Natural killer cell treated with Interleukin-12 subunit alpha and Interleukin-12 subunit beta and Interleukin-15 and Interleukin-18, amount 100 ng/mL, for 72 hours (primary cell): ENCODE measurements at regions not wholly inside any gene's neighbourhood (a gene's known extent, or its start where the extent isn't known, plus 50 kb on each side); places are given as distances from the start of the nearest gene placed in this dataset.
"Not testable (repeated sequence)": the region's sequence is repeated elsewhere in the genome, so short reads cannot be mapped to it uniquely, and the experiment has no call there.

Experiments used
- ATAC-seq, 2 donors: fragments of 150-1000 bp; cut with Tn5 transposase in 1 of 2; sonication (Bioruptor Pico), chemical (Tn5 transposase) in 1 of 2; 2 replicates each; pipeline ENCODE4 v1.10.0; 2021
- DNase-seq: peaks from one replicate; pipeline ENCODE4 v3.0.0; 2022; ENCODE audit warnings: low spot score
- H3K27ac Mint-ChIP-seq, 2 donors: 1 replicate in 1 of 2; 2 replicates in 1 of 2; pipeline ENCODE4 v1.8.0; 2022; ENCODE audit warnings: mixed read lengths in 2 of 2, mild to moderate bottlenecking in 1 of 2, moderate library complexity in 1 of 2
- H3K27me3 Mint-ChIP-seq, 2 donors: 1 replicate in 1 of 2; 2 replicates in 1 of 2; pipeline ENCODE4 v1.8.0; 2022; ENCODE audit warnings: mixed read lengths in 2 of 2
- H3K36me3 Mint-ChIP-seq: one replicate; pipeline ENCODE4 v1.8.0; 2022; ENCODE audit warnings: mixed read lengths
- H3K4me1 Mint-ChIP-seq, 2 donors: 1 replicate in 1 of 2; 2 replicates in 1 of 2; pipeline ENCODE4 v1.8.0; 2022; ENCODE audit warnings: low read depth in 2 of 2, mixed read lengths in 2 of 2, mild to moderate bottlenecking in 1 of 2
- H3K4me3 Mint-ChIP-seq: one replicate; pipeline ENCODE4 v1.8.0; 2022; ENCODE audit warnings: mixed read lengths
- H3K9me3 Mint-ChIP-seq: 2 replicates; pipeline ENCODE4 v1.8.0; 2022; ENCODE audit warnings: mixed read lengths

GRCh38 chr7:52189153-52189778 lies 846.2 kb upstream of the POM121L12 start:
- DNase-seq (no peak), ATAC-seq (no peak)
- no peaks in the 10 kb centered on the region for H3K36me3 Mint-ChIP-seq
- H3K27me3 Mint-ChIP-seq = no peaks in the 10 kb centered on the region
- peaks cover 15% of the 10 kb centered on the region for H3K9me3 Mint-ChIP-seq
- no peaks in the 10 kb centered on the region for H3K4me1 Mint-ChIP-seq
- H3K4me3 Mint-ChIP-seq = no peak overlapping the region
- H3K27ac Mint-ChIP-seq = no peak overlapping the region

- peaks cover 23% of the 10 kb centered on the region for H3K9me3 Mint-ChIP-seq
Observed at GRCh38 chr7:52184006-52184703, 851.3 kb upstream of the POM121L12 start.

GRCh38 chr7:52179934-52180333 lies 855.5 kb upstream of the POM121L12 start:
- H3K36me3 Mint-ChIP-seq = no peaks in the 10 kb centered on the region
- DNase-seq = no peak
- H3K27ac Mint-ChIP-seq = no peak overlapping the region
- ATAC-seq = no peak
- no peaks in the 10 kb centered on the region for H3K4me1 Mint-ChIP-seq
- H3K4me3 Mint-ChIP-seq = no peak overlapping the region
- H3K27me3 Mint-ChIP-seq = no peaks in the 10 kb centered on the region
- peaks cover 27% of the 10 kb centered on the region for H3K9me3 Mint-ChIP-seq

More at GRCh38 chr7:52184006-52184703, 851.3 kb upstream of the POM121L12 start:
- Mint-ChIP-seq H3K27me3 (no peaks in the 10 kb centered on the region), H3K27ac (no peak overlapping the region), H3K4me1 (no peaks in the 10 kb centered on the region), H3K4me3 (no peak overlapping the region), H3K36me3 (no peaks in the 10 kb centered on the region)
- DNase-seq = no peak
- ATAC-seq = no peak

- Mint-ChIP-seq H3K9me3 (peaks cover 15% of the 10 kb centered on the region), H3K4me3 (no peak overlapping the region)
Observed at GRCh38 chr7:52168085-52168484, 851.5 kb upstream of the COBL start.

GRCh38 chr7:52163311-52163710 lies 846.7 kb upstream of the COBL start:
- H3K4me1 Mint-ChIP-seq = no peaks in the 10 kb centered on the region
- H3K27ac Mint-ChIP-seq = no peak overlapping the region
- H3K36me3 Mint-ChIP-seq = peaks cover 2% of the 10 kb centered on the region
- no peak for DNase-seq
- no peak for ATAC-seq
- H3K9me3 Mint-ChIP-seq = peaks cover 4% of the 10 kb centered on the region
- H3K4me3 Mint-ChIP-seq = no peak overlapping the region
- no peaks in the 10 kb centered on the region for H3K27me3 Mint-ChIP-seq

More at GRCh38 chr7:52168085-52168484, 851.5 kb upstream of the COBL start:
- ATAC-seq (no peak), DNase-seq (no peak)
- no peaks in the 10 kb centered on the region for H3K27me3 Mint-ChIP-seq
- no peak overlapping the region for H3K27ac Mint-ChIP-seq
- H3K36me3 Mint-ChIP-seq = peaks cover 6% of the 10 kb centered on the region
- H3K4me1 Mint-ChIP-seq = no peaks in the 10 kb centered on the region

GRCh38 chr7:52161483-52161882 lies 844.9 kb upstream of the COBL start:
- Mint-ChIP-seq H3K27me3 (no peaks in the 10 kb centered on the region), H3K4me3 (no peak overlapping the region), H3K27ac (no peak overlapping the region), H3K9me3 (peaks cover 14% of the 10 kb centered on the region), H3K36me3 (no peaks in the 10 kb centered on the region), H3K4me1 (no peaks in the 10 kb centered on the region)
- DNase-seq (no peak), ATAC-seq (no peak)

GRCh38 chr7:52159421-52159820 lies 842.8 kb upstream of the COBL start:
- H3K27ac Mint-ChIP-seq, H3K4me3 Mint-ChIP-seq, DNase-seq, H3K27me3 Mint-ChIP-seq, H3K4me1 Mint-ChIP-seq, H3K36me3 Mint-ChIP-seq, ATAC-seq: not testable (repeated sequence)
- H3K9me3 Mint-ChIP-seq = peaks cover 11% of the 10 kb centered on the region

GRCh38 chr7:52154382-52154781 lies 837.8 kb upstream of the COBL start:
- Mint-ChIP-seq H3K4me1 (no peaks in the 10 kb centered on the region), H3K9me3 (peaks cover 13% of the 10 kb centered on the region), H3K27ac (no peak overlapping the region), H3K36me3 (no peaks in the 10 kb centered on the region), H3K4me3 (no peak overlapping the region), H3K27me3 (no peaks in the 10 kb centered on the region)
- ATAC-seq (no peak), DNase-seq (no peak)

- H3K9me3 Mint-ChIP-seq = peaks cover 3% of the 10 kb centered on the region
- ATAC-seq (no peak), DNase-seq (no peak)
- H3K27me3 Mint-ChIP-seq = no peaks in the 10 kb centered on the region
- H3K36me3 Mint-ChIP-seq = no peaks in the 10 kb centered on the region
- H3K4me1 Mint-ChIP-seq = no peaks in the 10 kb centered on the region
- H3K4me3 Mint-ChIP-seq = no peak overlapping the region
- H3K27ac Mint-ChIP-seq = no peak overlapping the region
Observed at GRCh38 chr7:52151559-52151958, 835.0 kb upstream of the COBL start.

GRCh38 chr7:52150952-52151351 lies 834.3 kb upstream of the COBL start:
- ATAC-seq = no peak
- no peak overlapping the region for H3K4me3 Mint-ChIP-seq
- H3K27ac Mint-ChIP-seq = no peak overlapping the region
- H3K36me3 Mint-ChIP-seq = no peaks in the 10 kb centered on the region
- H3K27me3 Mint-ChIP-seq = no peaks in the 10 kb centered on the region
- DNase-seq = no peak
- no peaks in the 10 kb centered on the region for H3K4me1 Mint-ChIP-seq
- peaks cover 3% of the 10 kb centered on the region for H3K9me3 Mint-ChIP-seq

GRCh38 chr7:52146871-52147634 lies 830.4 kb upstream of the COBL start:
- no peaks in the 10 kb centered on the region for H3K36me3 Mint-ChIP-seq
- no peaks in the 10 kb centered on the region for H3K27me3 Mint-ChIP-seq
- ATAC-seq (no peak), DNase-seq (no peak)
- no peak overlapping the region for H3K27ac Mint-ChIP-seq
- peaks cover 2% of the 10 kb centered on the region for H3K9me3 Mint-ChIP-seq
- H3K4me3 Mint-ChIP-seq = no peak overlapping the region
- no peaks in the 10 kb centered on the region for H3K4me1 Mint-ChIP-seq

- Mint-ChIP-seq H3K4me1 (no peaks in the 10 kb centered on the region), H3K4me3 (no peak overlapping the region), H3K9me3 (peaks cover 19% of the 10 kb centered on the region), H3K27me3 (no peaks in the 10 kb centered on the region), H3K36me3 (peaks cover 7% of the 10 kb centered on the region), H3K27ac (no peak overlapping the region)
- ATAC-seq = no peak
- no peak for DNase-seq
Observed at GRCh38 chr7:52143219-52143618, 826.6 kb upstream of the COBL start.

GRCh38 chr7:52140851-52141250 lies 824.2 kb upstream of the COBL start:
- H3K9me3 Mint-ChIP-seq = peaks cover 27% of the 10 kb centered on the region
- H3K27me3 Mint-ChIP-seq = no peaks in the 10 kb centered on the region

GRCh38 chr7:52135403-52135802 lies 818.8 kb upstream of the COBL start:
- Mint-ChIP-seq H3K4me1 (no peaks in the 10 kb centered on the region), H3K4me3 (no peak overlapping the region), H3K36me3 (peaks cover 6% of the 10 kb centered on the region), H3K27ac (no peak overlapping the region), H3K9me3 (peaks cover 14% of the 10 kb centered on the region), H3K27me3 (no peaks in the 10 kb centered on the region)
- no peak for DNase-seq
- no peak for ATAC-seq

More at GRCh38 chr7:52140851-52141250, 824.2 kb upstream of the COBL start:
- H3K27ac Mint-ChIP-seq = no peak overlapping the region
- H3K36me3 Mint-ChIP-seq = peaks cover 14% of the 10 kb centered on the region
- H3K4me3 Mint-ChIP-seq = no peak overlapping the region
- ATAC-seq (no peak), DNase-seq (no peak)
- H3K4me1 Mint-ChIP-seq = no peaks in the 10 kb centered on the region
